D721Med (cell line): ENCODE measurements at regions not wholly inside any gene's neighbourhood (a gene's known extent, or its start where the extent isn't known, plus 50 kb on each side); places are given as distances from the start of the nearest gene placed in this dataset.

Source experiments
- DNase-seq: peaks from one replicate; pipeline ENCODE4 v3.0.0; 2011; ENCODE audit warnings: low spot score; ENCODE audit not compliant: insufficient read length
- FAIRE-seq: peaks from 2 replicates; lab custom pipeline; 2011; peaks lifted over from hg19 to GRCh38; lab: Jason Lieb, UNC
- TF ChIP-seq, protein P1 (sequence below): IDR thresholded peaks from 2 replicates; pipeline ENCODE4 v1.5.1; 2012; ENCODE audit warnings: mild to moderate bottlenecking, control low read depth; ENCODE audit not compliant: insufficient read depth; ENCODE audit errors: missing control alignments

DNA sequence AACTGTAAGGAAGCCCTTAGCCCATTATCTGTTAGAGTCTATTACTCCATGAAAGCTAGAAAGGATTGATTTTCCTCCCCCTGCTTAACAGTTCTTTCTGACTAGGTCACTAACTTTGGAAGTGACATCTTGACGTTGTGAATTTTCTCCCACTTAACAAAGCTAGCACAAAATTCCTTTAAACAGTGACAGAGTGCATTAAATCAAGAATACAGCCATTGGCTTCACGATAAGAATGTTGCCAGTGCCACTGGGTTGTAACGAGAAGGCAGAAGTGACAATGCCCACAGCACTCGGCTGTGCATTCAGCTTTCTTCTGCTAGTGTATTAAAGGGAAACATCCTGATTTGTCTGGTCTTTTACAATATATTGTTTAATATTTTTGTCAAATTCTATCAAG is 182.7 kb upstream of the DTNBP1 start:
- TF ChIP-seq, protein P1, sequence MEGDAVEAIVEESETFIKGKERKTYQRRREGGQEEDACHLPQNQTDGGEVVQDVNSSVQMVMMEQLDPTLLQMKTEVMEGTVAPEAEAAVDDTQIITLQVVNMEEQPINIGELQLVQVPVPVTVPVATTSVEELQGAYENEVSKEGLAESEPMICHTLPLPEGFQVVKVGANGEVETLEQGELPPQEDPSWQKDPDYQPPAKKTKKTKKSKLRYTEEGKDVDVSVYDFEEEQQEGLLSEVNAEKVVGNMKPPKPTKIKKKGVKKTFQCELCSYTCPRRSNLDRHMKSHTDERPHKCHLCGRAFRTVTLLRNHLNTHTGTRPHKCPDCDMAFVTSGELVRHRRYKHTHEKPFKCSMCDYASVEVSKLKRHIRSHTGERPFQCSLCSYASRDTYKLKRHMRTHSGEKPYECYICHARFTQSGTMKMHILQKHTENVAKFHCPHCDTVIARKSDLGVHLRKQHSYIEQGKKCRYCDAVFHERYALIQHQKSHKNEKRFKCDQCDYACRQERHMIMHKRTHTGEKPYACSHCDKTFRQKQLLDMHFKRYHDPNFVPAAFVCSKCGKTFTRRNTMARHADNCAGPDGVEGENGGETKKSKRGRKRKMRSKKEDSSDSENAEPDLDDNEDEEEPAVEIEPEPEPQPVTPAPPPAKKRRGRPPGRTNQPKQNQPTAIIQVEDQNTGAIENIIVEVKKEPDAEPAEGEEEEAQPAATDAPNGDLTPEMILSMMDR = no peak
- no peak for FAIRE-seq
- DNase-seq = no peak

DNA sequence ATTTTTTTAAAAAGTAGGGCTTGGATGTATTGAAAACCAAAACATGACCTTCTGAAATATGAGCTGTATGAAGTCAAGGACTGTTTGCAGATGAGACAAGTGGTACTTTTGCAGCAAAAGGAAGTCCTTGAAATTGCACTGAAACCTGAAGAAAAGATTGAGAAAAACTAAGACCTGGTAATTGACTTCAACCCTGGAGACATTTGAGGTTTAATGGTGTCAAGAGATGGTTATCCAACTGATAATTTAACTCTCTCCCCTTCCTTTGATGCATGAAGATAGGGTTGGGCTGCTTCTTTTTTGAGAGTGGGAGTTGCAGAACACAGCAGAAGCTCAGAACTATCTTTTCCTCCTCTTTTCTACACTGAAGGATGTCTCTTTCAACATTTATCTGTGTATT is 180.9 kb upstream of the DTNBP1 start:
- TF ChIP-seq, protein P1 = no peak
- FAIRE-seq = no peak

DNA sequence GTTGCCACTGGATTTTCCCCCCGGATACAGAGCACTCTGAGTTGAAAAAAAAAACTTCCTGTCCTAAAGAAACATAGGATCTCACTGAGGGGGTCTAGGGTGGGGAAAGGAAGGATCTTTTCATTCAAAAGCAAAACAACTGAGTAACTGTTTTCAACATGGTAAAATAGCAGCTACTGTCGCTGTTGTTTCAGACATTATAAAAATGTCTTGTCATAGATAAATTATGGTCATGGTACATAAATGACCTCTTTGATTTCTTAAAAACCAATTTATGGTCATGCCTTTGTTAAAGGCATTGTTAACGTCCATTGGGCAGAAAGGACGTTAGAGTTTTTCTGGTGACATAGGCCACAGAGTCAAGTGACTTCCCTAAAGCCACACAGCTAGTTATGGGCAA is 180.4 kb upstream of the DTNBP1 start:
- DNase-seq (no peak), FAIRE-seq (no peak)
- TF ChIP-seq, protein P1 = no peak

More for the DNA sequence above, 180.9 kb upstream of the DTNBP1 start:
- DNase-seq = no peak

DNA sequence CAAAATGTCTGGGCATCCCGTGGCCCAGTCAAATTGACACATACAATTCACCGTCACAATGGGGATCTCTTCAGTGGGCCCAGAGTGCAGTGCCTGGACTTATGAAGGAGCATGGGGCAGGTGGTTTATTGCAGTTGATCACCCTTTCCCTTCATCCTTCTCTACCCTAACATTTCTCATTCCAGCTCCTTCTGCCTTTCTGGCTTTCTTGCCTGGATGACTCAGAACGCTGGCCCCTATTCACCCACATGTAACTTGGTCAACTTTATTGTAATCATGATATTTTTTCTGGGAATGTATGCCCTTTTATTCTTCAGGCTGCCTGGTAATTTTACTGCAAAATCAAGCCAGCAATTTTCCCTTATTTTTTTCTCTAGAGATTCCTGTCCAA is 179.9 kb upstream of the DTNBP1 start:
- DNase-seq = no peak
- TF ChIP-seq, protein P1 = no peak
- FAIRE-seq = no peak

DNA sequence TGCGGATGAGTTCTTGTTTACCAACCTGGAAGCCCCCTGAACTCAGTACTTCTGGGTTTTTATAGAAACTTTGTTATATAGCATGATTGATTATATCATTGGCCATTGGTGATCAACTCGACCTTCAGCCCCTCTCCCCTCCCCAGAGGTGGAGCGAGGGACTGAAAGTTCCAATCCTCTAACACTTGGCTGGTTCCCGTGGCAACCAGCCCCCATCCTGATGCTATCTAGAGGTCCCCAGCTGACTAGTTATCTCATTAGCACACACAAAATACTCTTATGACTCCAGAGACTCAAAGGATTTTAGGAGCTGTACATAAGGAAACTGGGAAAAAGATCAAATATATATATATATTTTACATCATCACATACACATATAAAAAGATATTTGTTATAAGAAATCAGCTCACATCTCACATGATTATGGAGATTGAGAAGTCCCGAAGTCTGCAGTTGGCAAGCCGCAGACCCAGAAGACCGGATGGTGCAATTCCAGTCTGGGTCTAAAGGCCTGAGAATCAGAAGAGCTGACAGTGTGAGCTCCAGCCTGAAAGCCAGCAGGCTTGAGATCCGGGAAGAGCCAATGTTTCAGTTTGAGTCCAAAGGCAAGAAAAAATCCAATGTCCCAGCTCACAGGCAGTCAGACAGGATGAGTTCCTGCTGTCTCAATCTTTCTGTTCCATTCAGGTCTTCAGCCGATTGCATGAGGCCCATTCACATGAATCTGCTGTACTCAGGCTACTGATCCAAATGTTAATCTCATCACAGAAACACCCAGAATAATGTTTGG is 179.3 kb upstream of the DTNBP1 start:
- DNase-seq = no peak

DNA sequence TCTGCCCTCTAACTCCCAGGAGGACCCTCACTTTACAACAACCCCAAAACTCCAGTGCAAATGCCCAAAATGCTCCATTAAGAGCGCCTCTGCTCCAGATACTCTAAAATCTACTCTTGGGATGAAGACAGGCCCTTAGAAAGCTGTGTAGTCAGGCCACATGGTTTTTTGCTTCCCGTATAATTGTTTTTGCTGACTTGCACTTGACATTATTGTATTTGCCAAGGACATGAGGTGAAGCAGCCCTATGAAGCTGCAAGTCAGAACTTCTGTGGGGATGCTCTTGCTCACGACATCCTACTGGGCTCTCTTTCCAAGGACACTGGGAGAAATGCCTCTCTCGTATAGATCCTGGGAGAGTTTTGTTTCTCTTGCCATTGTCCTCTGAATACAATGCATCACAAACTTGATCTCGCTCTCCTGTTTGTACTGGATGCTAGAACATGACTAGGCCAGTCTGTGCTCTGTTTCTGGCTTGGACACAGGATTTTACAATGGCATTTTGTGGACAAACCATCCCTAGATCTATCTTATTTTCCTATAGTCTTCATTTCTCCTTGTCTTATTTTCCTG is 177.2 kb upstream of the DTNBP1 start:
- TF ChIP-seq, protein P1 = no peak
- FAIRE-seq (no peak), DNase-seq (no peak)

More for the DNA sequence above, 179.3 kb upstream of the DTNBP1 start:
- TF ChIP-seq, protein P1 = no peak
- no peak for FAIRE-seq

DNA sequence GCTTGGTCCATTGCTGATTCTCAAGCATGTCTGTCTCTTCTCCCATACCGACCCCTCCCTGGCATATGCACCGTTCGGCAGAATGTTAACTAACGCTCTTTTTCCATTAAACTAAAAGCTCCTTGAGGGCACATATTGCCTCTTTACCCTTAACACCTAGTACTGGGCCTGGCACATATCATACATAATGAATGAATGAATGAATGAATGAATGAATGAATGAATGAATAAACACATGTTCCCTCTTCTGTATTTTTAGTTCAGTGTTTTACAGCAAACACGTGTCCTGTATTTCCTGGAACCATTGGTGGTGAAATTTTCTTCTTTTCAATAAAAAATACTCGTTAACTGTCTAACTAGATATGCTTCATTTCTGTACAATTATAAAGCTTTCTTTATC is 174.4 kb upstream of the DTNBP1 start:
- no peak for DNase-seq
- FAIRE-seq = no peak
- TF ChIP-seq, protein P1 = no peak
